ENCODE measurements at regions not wholly inside any gene's neighbourhood (a gene's known extent, or its start where the extent isn't known, plus 50 kb on each side); places are given as distances from the start of the nearest gene placed in this dataset.
A peak's percentile ranks its signal among the peaks of the same experiment; 100 is the strongest.

DNA sequence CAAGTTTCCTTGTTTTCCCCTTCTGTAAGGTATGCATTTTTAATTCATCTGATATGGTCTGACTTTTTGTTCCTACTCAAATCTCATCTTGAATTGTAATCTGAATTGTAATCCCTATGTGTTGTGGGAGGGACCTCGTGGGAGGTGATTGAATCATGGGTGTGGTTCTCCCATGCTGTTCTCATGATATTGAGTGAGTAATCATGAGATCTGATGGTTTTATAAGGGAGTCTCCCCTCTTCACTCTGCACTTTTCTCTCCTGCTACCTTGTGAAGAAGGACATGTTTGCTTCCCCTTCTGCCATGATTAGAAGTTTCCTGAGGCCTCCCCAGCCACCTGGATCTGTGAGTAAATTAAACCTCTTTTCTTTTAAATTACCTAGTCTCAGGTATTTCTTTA lies 476.1 kb downstream of the LPIN1 start:
- DNase-seq = no peak

DNA sequence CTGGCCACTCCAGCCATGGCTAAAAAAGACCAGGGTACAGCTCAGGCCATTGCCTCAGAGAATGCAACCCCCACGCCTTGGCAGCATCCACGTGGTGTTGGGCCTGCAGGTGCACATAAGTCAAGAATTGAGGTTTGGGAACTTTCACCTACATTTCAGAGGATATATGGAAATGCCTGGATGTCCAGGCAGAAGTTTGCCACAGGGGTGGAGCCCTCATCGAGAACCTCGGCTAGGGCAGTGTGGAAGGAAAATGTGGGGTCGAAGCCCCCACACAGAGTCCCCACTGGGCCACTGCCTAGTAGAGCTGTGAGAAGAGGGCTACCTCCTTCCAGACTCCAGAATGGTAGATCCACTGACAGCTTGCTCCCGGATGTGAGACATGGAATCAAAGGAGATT lies 477.3 kb downstream of the LPIN1 start:
- DNase-seq = no peak

DNA sequence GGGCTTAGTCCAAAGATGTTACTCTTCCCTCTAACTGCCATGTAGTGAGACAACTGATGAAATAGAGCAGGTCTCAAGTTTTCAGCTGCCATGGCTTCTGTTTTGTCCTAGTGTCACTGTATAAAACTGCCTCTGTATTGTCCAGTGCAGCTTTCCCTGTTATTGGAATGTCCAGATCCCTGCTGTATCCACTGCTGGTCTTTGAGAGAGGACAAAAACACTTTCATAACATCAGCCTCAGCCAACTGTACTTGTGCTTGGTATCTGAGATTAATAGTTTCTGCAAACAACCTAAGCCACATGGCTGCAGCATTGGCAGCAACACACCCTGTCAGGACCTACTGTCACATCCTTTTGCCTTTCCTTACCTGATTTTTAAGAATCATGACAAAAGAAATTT lies 480.2 kb downstream of the LPIN1 start:
- DNase-seq = no peak

DNA sequence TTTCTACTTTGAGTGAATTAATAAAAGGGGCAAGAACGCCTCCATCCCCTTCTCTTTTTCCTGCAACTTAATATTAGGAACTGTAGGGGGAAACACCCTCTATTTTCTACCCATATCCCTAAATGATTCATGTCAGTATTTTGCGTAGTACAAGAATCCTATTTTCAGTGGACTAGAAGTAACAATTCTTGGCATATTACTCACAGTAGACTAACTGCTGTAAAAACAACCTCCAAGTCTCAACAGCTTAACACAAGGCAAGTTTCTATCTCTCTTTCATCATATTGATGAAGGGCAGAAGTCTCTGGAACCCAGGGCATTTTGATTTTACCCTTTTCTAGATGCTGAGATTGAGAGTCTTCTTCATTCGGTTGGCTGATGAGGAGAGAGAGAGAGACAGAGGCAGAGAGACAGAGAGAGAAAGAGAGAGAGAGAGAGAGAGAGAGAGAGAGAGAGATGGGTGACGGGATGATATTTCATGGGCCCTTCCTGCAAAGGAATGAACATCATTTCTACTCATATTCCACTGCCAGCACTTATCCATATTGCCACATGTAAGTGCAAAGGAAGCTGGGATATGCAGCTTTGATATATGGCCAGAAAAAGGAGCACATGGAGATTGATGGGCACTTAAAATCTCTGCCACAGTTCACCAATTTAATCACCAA lies 481.6 kb downstream of the LPIN1 start:
- DNase-seq = peak; percentile 15

DNA sequence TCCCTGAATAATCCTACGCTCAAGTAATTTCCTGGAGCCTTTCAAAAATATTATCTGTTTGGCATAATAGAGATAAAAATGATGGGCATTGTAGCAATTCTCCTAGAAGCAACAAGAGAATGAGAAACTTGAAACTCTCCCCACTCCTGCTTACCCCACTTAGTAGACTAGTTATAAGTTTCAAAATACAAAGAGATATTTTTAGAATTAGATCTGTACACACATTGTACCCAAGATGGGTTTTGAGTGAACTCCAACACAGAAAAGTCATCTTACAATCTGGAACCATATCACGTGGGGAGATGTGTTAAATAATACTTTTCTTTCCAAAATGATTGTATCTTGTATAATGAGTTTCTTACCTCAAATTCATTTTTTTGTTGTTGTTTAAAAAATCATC lies 484.9 kb downstream of the LPIN1 start:
- no peak for DNase-seq

DNA sequence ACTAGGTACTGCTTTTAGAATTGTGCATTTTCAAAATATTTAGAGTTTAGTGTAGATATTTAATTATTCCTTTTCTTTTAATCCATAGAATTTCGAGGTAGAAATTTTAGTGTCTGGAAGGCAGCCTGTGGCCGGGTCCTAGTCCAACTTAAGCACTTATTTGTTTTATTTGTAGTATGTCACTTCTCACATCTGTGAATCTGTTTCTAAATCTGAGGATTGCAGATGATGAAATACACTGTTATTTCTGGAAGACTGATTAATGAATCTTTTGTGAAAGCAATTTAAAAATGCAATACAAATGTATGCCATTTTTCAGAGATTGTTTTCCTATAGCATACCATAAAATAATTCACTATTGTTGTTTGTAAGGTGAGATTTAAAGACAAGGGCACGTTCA lies 483.9 kb upstream of the TRIB2 start:
- no peak for DNase-seq

DNA sequence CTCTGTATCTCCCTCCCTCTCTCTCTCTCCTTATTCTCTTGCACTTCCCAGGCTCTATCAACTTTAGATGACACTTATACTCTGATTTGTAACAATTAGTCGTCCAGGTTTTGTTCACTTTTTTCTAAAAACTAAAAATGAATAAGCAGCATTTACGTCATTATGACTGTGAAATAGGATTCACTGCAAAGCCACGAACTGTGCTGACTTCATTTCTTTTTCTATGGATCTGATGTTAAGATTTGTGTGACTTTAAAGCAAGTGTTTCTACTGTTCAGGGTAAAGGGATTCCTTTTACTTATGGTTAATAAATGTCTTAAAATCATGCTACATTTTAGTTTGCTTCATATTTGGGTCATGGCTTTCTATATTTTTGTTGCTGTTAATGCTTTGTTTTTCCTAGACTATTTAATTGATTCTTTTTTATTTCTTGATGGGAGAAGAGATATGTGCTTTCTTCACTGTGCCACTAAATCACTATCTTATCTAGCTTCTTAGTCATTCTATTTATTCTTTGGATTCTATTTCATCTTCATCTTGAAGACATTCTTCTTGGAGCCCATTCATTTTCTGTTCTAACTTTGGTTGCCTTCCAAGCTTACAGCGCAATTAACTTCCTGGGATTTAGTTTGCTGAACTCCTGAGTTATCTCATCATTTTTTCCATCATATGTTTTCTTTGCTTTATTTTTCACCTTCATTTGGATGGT lies 480.4 kb upstream of the TRIB2 start:
- no peak for DNase-seq

DNA sequence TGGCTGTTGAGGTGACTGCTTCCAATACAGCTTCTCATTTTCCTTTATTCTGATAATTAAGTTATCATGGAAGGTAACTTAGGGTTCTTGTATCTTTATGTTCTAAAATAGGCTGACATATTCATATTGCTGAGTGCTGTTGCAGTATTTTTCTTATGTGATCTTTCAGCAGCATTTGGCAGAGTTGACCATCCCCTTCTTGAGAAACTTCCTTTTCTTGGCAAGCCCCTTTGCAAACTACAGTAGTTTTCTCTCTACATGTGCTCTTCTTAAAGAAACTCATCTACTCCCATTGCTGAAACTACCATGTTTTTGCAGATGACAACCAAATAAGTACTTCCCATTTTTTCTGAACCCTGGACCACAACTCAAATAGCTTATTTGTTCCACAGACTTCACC lies 476.5 kb upstream of the TRIB2 start:
- no peak for DNase-seq

DNA sequence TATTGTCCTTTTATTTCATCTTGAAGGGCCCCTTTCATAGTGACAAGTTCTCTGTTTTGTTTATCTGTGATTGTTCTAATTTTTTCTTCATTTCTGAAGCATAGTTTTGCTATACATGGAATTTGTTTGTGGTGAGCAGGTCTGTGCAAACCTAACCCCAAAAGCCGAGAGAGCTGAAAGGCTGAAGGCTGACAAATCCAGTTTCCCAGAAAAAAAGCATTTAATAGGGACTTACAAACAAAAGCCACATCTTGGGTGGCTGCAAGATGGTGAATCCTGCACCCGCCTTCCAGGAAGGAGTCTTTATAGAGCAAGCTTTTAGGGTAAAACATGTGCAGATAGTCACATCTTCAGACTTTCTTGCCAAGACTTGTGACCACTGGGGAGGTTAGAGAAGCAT lies 473.4 kb upstream of the TRIB2 start:
- no peak for DNase-seq

DNA sequence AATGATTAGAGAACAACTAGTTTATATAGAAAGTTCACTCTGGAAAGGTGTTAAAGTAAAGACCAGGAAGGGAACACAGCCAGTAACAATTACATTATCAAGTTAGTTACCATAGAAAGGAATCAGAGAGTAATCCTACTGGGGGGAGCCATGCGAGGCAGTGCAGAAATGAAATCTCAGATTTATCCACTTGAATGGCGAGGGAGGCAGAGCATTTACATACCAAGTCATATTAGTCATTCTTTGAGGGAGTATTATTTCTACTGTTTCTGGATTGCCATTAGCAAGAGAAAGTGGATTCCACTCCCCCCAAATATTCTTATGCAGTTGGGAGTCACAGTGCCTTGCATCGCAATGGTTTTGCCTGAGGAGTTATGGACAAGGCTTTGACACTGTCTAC lies 472.7 kb upstream of the TRIB2 start:
- no peak for DNase-seq

DNA sequence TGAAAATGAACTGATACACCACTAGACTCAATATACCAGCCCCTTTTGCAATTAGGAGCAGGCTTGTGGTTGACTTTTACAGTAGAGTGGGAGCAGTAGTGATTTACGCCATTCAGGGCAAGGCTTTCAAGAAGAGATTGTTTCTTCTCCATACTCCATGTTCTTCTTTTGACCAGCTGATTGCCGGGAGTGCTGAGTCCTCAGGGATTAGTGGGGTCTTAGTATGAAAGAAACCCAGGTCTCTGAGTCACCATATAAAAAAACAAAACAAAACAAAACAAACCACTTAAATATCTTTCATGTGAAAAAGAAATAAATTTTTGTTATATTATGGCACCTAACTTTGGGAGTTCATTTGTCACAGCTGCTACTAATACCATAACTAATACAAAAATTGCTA lies 465.6 kb upstream of the TRIB2 start:
- no peak for DNase-seq

DNA sequence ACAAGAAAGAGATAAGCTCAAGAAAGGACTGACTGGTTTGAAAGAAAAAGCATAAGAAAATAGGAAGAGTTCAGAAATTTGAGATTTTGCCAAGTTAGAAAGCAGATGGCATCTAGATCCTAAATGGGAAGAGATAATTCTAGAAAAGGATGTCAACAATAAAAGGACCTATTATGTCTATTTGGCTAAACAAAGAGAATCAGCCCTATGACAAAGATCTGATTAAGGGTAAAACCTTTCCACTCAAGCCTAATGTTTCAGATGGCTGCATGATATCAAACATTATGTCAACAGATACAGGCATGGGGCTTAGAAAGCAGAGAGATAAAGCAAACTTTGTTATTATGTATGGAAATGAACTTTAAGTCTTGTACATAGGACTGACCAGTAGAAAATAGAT lies 465.0 kb upstream of the TRIB2 start:
- no peak for DNase-seq

DNA sequence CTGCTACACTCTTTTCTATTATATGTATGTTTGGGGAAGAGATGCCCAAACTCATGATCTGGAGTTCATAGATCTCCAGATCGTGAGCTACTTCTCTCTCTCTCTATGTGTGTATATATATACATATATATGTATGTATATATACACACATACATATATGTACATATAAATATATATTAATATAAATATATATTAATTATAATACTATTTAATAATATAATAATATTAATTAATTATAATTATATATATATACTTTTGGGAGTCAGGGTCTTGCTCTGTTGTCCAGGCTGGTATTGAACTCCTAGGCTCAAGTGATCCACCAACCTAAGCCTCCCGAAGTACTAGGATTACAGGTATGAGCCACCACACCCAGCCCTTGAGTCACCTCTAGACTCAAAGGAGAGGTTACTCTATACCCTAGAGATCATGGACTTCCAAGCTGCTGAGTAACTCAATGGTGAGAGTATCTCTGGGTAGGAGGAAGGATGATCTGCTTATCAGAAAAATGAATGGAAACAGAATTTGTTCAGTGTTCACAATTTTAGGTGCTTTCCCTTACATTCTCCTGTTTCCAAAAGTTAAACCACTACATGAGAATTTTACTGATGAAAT lies 463.5 kb upstream of the TRIB2 start:
- DNase-seq = no peak

DNA sequence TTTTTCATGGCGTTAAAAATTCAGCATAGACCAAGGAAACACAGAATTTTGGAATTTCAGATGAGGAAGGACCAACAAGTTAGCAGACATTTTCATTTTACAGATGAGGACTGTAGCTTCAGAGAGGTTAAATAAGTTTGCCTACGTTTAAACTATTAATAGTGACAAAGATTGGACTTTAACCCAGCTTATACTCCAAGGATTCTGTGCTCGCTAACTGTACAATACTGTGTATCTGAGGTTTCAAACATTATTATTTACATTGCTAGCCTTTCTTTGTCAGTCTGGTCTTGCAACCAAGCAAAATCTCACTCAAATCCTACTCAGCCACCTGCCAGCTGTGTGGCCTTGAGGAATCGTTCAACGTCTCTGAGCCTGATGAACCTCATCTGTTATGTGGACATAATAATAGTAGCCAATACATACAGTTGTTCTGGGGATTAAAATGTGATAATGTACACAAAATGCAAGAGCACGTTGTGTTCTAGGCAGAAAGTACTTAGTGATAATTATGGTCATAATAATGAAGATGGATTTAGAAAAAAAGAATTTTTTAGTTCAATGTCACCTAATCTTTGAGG lies 462.4 kb upstream of the TRIB2 start:
- DNase-seq = no peak

DNA sequence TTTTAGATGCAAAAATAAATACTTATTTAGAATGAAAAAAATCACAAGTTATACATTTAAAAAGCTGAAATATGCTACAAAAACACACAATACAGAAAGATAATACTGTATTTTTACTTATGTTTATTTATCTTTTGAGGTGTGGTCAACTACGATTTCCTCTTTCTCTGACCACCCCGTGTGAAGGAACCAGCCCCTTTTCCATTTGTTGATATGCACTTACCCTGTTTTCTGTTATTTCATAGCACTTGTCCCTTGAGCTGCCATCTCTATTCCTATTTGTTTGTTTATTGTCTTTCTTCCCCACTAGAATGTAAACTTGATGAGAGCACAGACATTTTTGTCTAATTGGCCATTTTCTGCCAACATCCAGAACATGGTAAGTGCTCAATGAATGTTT lies 460.5 kb upstream of the TRIB2 start:
- DNase-seq = no peak

DNA sequence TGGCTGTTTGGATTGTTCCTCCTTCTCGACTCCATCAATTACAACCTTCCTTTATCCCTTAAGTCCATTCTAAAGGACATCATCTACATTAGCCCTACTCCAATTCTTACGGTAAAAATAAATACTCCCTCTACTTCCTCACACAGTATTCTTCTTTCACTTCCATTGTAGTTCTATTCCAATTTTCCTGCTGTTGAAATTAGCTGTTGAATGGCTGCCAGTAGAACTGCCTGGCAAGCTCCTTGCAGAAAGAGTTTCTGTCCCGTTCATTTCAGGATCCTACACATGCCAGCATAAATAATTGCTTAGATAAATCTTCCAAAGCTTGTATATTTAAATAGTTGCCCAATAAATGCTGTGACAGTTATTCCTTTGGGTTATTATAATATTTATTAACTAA lies 459.3 kb upstream of the TRIB2 start:
- no peak for DNase-seq

DNA sequence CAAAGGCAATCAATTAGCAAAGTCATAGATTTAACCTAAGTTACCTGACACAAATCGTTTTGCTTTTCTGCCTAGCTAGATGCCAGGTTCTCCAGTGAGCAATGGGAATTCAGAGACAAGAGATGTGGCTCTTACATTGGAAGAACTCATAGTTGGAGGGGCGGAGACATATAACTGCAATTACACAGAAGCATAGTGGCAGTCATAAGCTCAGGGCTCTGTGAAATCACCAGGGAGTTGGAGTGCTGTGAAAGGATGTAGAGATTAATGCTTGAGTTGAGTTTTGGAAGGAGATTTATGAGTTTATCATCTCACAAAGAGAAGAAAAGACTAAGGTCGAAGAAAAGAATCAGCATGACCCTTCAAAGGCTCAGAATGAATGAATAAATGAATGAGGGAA lies 457.2 kb upstream of the TRIB2 start:
- DNase-seq = no peak

DNA sequence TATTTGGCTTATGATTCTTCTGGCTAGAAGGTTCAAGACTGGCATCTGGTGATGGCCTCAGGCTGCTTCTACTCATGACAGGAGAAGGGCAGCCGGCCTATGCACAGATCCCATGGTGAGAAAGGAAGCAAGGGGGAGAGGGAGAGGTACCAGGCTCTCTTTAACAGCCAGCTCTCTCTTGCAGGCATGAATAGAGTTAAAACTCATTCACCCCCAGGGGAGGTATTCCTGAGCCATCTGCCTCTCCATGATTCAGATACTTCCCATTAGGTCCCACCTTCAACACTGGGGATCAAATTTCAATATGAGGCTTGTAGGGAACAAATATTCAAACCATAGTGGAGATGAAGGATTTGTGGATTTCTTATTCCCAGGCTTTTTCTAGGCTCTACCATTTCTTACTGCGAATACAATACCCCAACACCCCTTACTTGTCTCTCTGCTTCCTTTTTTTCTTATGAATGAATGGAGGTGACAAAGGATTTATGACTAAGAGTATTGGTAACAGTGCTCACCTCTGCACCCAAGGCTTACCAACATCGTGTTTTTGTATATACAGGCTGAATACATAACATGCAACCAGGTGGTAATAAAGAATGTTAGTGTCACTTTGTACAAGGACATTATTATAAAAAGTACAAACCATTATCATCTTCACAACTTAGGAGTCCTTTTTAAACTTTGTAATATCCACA lies 454.6 kb upstream of the TRIB2 start:
- no peak for DNase-seq

DNA sequence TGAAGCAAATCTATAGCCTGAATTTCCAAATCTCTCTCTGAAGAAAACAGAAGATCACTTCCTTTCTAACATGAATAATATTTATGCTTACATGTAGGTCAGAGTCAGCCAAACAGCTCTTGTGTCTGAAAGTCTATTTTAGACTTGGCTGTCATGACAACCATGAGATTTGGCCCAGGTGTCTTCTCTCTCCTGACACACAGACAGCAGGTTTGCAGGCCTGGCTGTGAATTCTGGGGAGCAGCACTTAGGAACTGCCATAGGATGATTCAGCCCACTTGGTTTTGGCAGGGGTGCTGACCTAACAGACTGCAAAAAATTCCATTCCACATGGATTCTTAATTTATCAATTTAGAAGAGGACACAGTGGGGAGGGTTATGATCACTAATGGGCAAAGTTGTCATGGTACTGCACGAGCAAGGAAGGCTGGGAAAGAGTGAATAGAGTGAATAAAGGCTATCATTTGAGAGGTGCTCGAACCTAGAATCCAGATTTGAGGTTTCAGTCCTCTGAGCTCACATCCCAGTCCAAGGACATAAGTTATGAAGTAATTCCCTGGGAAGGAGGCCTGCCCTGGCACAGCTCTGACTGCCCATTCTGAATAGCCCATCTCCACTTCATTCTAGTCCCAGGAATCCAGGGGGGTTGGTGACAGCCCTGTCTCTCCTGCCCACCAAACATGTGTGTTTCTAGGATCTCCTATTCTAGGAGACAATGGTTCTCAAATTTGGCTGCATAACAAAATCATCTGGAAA lies 453.9 kb upstream of the TRIB2 start:
- no peak for DNase-seq

DNA sequence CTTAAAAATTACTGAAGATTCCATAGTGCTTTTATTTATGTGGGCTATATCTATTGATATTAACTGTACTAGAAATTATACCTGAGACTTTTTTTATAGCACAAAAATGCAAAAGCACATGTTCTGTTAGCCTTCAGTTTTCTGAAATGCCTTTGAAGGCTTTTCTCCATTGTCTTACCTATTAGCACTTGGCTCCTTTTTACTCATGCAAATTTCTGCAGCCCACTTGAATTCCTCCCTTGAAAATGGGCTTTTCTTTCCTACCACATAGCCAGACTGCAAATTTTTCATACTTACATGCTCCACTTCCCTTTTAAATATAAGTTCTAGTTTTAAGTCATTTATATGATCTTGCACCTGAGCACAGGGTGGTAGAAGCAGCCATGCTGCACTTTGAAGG lies 453.0 kb upstream of the TRIB2 start:
- no peak for DNase-seq

DNA sequence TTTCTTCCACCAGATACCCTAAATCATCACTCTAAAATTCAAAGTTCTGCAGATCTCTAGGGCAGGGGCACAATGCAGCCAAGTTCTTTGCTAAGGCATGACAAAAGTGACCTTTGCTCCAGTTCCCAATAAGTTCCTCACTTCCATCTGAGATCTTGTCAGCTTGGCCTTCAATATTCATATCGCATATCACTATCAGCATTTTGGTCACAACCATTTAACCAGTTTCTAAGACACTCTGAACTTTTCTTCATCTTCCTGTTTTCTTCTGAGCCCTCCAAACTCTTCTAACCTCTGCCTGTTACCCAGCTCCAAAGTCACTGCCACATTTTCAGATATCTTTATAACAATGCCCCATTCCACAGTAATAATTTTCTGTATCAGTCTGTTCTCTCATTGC lies 452.6 kb upstream of the TRIB2 start:
- DNase-seq = no peak

DNA sequence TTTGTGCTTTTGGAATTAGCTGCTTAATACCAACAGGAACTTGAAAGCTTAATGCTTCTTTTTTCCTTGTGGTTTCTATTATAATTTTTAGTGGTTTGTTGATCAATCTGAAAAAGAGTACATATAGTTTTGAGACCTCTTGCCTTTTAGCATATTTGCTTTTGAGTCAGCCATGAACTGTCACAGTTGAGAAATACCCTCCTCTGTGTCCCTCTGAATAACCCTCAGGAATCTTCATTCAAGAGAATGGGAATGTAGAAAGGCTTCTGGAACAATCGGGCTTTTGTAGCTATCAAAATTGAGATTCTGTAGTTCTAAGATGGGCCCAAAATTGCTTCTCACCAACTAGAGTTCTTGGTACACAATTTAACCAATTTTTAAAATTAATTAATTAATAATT lies 451.1 kb upstream of the TRIB2 start:
- DNase-seq = no peak

DNA sequence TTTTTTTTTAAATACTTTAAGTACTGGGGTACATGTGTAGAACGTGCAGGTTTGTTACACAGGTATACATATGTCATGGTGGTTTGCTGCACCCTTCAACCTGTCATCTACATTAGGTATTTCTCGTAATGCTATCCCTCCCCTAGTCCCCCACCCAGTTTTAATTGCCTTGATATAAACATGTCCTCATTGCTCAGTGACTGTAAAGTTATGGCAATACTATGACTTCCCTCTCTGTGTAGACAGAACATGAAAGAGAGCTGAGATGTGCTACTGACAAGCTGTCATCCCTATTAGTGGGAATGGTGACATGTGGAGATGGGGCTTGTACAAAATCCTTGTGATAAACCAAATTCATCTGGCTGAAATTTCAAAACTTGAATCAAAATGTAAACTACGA lies 449.7 kb upstream of the TRIB2 start:
- no peak for DNase-seq
